CD8-positive, alpha-beta memory T cell (primary cell): ENCODE measurements at regions not wholly inside any gene's neighbourhood (a gene's known extent, or its start where the extent isn't known, plus 50 kb on each side); places are given as distances from the start of the nearest gene placed in this dataset.

Source experiments
- CTCF ChIA-PET: fragments of 350-600 bp; sonication (Branson Sonifier 250); formaldehyde crosslinking; loops from one replicate; lab custom pipeline; 2021; ENCODE audit warnings: antibody characterized with exemption; lab: Charles Lee
- POLR2A ChIA-PET: fragments of 350-600 bp; sonication (Branson Sonifier 250); formaldehyde crosslinking; loops from one replicate; lab custom pipeline; 2021; ENCODE audit warnings: antibody characterized with exemption; lab: Charles Lee
- DNase-seq, 5 donors: peaks; one replicate each; pipeline versions ENCODE4 v3.0.0 to v3.0.0-alpha.2; 2020 to 2022; ENCODE audit warnings: mixed read lengths in 1 of 5
- H3K27ac ChIP-seq: one replicate; pipeline ENCODE4 v1.7.0; 2013; ENCODE audit warnings: low read depth, mild to moderate bottlenecking, low read length, moderate library complexity
- H3K27me3 ChIP-seq: 2 replicates; pipeline ENCODE4 v1.7.0; 2013; ENCODE audit warnings: low read length, mild to moderate bottlenecking; ENCODE audit not compliant: insufficient read depth, poor library complexity, severe bottlenecking
- H3K36me3 ChIP-seq: 2 replicates; pipeline ENCODE4 v1.7.0; 2013; ENCODE audit warnings: mild to moderate bottlenecking, low read length, moderate library complexity; ENCODE audit not compliant: insufficient read depth
- H3K4me1 ChIP-seq: 2 replicates; pipeline ENCODE4 v1.7.0; 2013; ENCODE audit warnings: mild to moderate bottlenecking, low read length, moderate library complexity; ENCODE audit not compliant: insufficient read depth
- H3K4me3 ChIP-seq: 2 replicates; pipeline ENCODE4 v1.7.0; 2013; ENCODE audit warnings: mild to moderate bottlenecking, low read length
- H3K9me3 ChIP-seq: 2 replicates; pipeline ENCODE4 v1.7.0; 2013; ENCODE audit warnings: mild to moderate bottlenecking, low read length
- H3K27ac Mint-ChIP-seq, 8 donors: one replicate each; pipeline ENCODE4 v1.8.0; 2020 to 2021; ENCODE audit warnings: mixed read lengths in 8 of 8, mild to moderate bottlenecking in 6 of 8, inconsistent platforms in 3 of 8, moderate library complexity in 3 of 8
- H3K27me3 Mint-ChIP-seq, 2 donors: one replicate each; pipeline ENCODE4 v1.8.0; 2020 to 2021; ENCODE audit warnings: mixed read lengths in 2 of 2, mild to moderate bottlenecking in 1 of 2, moderate library complexity in 1 of 2
- H3K36me3 Mint-ChIP-seq, 3 donors: one replicate each; pipeline ENCODE4 v1.8.0; 2020 to 2021; ENCODE audit warnings: mixed read lengths in 3 of 3, inconsistent platforms in 1 of 3, mild to moderate bottlenecking in 1 of 3
- H3K4me1 Mint-ChIP-seq, 3 donors: one replicate each; pipeline ENCODE4 v1.8.0; 2020 to 2021; ENCODE audit warnings: mixed read lengths in 3 of 3, inconsistent platforms in 1 of 3, mild to moderate bottlenecking in 1 of 3
- H3K4me3 Mint-ChIP-seq, 7 donors: one replicate each; pipeline ENCODE4 v1.8.0; 2020 to 2021; ENCODE audit warnings: mixed read lengths in 7 of 7, mild to moderate bottlenecking in 6 of 7, moderate library complexity in 4 of 7, inconsistent platforms in 2 of 7
- H3K9me3 Mint-ChIP-seq, 5 donors: one replicate each; pipeline ENCODE4 v1.8.0; 2020 to 2022; ENCODE audit warnings: mixed read lengths in 5 of 5, mild to moderate bottlenecking in 3 of 5, moderate library complexity in 2 of 5, inconsistent platforms in 1 of 5

- H3K4me3 Mint-ChIP-seq = no peak overlapping the region
- Histone ChIP-seq H3K27me3 (no peaks in the 10 kb centered on the region), H3K9me3 (no peaks in the 10 kb centered on the region), H3K27ac (no peak overlapping the region), H3K4me3 (no peak overlapping the region), H3K36me3 (no peaks in the 10 kb centered on the region), H3K4me1 (peaks cover 9% of the 10 kb centered on the region)
- peaks cover 0 to 2% (median 0%) of the 10 kb centered on the region in 5 donors for H3K9me3 Mint-ChIP-seq
- POLR2A ChIA-PET = no interaction called here
- H3K27me3 Mint-ChIP-seq = peaks cover 0 to 2% of the 10 kb centered on the region in 2 donors
- H3K27ac Mint-ChIP-seq = peak overlapping the region in 3 of 8 donors; percentile 1 to 38 (median 20)
- no peak for DNase-seq
- CTCF ChIA-PET = no interaction called here
- H3K4me1 Mint-ChIP-seq = peaks cover 13 to 28% (median 23%) of the 10 kb centered on the region in 3 donors
- peaks cover 0 to 3% (median 0%) of the 10 kb centered on the region in 3 donors for H3K36me3 Mint-ChIP-seq
Observed at GRCh38 chr6:141151710-141152417, 980.9 kb upstream of the GJE1 start.

DNA sequence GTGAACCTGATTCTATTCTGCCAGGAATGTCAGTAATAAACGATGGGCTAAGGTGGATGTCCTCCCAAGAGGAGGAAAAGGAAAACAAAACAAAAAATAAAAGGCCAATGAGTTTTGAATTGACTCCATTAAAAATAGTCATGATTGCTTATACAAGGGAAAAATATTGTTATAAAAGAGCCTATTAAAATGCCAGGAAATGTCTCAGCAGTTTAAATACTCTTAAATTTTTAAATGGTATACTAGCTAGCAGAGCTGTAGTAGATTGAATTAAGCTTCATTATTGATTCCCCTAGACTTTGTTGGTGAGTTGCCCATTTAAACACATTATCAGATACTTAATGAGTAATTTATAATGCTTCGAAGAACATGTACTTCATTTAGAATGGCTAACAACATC, 990.9 kb upstream of the GJE1 start:
- POLR2A ChIA-PET = no interaction called here
- Histone ChIP-seq H3K4me1 (no peaks in the 10 kb centered on the region), H3K27me3 (no peaks in the 10 kb centered on the region), H3K27ac (no peak overlapping the region), H3K36me3 (no peaks in the 10 kb centered on the region), H3K9me3 (no peaks in the 10 kb centered on the region), H3K4me3 (no peak overlapping the region)
- Mint-ChIP-seq H3K4me3 (no peak overlapping the region), H3K4me1 (peaks cover 12 to 27% (median 23%) of the 10 kb centered on the region in 3 donors), H3K36me3 (no peaks in the 10 kb centered on the region), H3K27me3 (no peaks in the 10 kb centered on the region), H3K9me3 (no peaks in the 10 kb centered on the region), H3K27ac (peak overlapping the region in 1 of 8 donors; percentile 4)
- CTCF ChIA-PET = no interaction called here
- DNase-seq = no peak

DNA sequence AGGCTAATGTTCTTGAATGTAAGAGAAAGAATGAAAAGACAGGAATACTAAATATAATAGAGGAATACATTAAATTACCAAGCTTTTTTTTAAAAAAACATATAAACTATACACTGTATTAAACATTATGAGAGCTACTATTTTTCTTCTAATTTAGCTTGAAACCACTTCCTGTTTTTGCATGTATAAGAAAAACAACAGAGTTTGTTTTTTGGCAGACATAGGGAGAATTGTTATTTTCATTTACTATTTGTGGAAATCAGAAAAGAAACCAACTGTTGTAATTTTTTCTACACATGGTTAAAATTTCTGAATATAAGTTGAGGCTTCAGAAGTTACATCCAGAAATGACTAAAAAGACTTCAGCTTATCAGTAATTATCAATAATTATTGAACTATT, 991.8 kb upstream of the GJE1 start:
- Histone ChIP-seq H3K9me3 (no peaks in the 10 kb centered on the region), H3K4me1 (no peaks in the 10 kb centered on the region), H3K27ac (no peak overlapping the region), H3K36me3 (no peaks in the 10 kb centered on the region), H3K27me3 (no peaks in the 10 kb centered on the region), H3K4me3 (no peak overlapping the region)
- Mint-ChIP-seq H3K36me3 (no peaks in the 10 kb centered on the region), H3K27me3 (no peaks in the 10 kb centered on the region), H3K9me3 (no peaks in the 10 kb centered on the region), H3K27ac (no peak overlapping the region), H3K4me3 (no peak overlapping the region), H3K4me1 (peaks cover 12 to 27% (median 23%) of the 10 kb centered on the region in 3 donors)
- no peak for DNase-seq
- CTCF ChIA-PET = no interaction called here
- POLR2A ChIA-PET = no interaction called here

GRCh38 chr6:141139461-141139860, 993.3 kb upstream of the GJE1 start:
- Mint-ChIP-seq H3K27me3 (no peaks in the 10 kb centered on the region), H3K27ac (no peak overlapping the region), H3K9me3 (no peaks in the 10 kb centered on the region), H3K4me3 (no peak overlapping the region), H3K4me1 (peaks cover 12 to 27% (median 23%) of the 10 kb centered on the region in 3 donors), H3K36me3 (no peaks in the 10 kb centered on the region)
- H3K27me3 ChIP-seq = no peaks in the 10 kb centered on the region
- no peaks in the 10 kb centered on the region for H3K36me3 ChIP-seq
- H3K27ac ChIP-seq = no peak overlapping the region
- no peaks in the 10 kb centered on the region for H3K9me3 ChIP-seq
- CTCF ChIA-PET = no interaction called here
- DNase-seq = no peak
- H3K4me3 ChIP-seq = no peak overlapping the region
- POLR2A ChIA-PET = no interaction called here
- H3K4me1 ChIP-seq = no peaks in the 10 kb centered on the region

- Histone ChIP-seq H3K27ac (no peak overlapping the region), H3K9me3 (no peaks in the 10 kb centered on the region), H3K27me3 (no peaks in the 10 kb centered on the region), H3K4me3 (no peak overlapping the region), H3K36me3 (no peaks in the 10 kb centered on the region), H3K4me1 (no peaks in the 10 kb centered on the region)
- Mint-ChIP-seq H3K27me3 (peaks cover 0 to 2% of the 10 kb centered on the region in 2 donors), H3K36me3 (no peaks in the 10 kb centered on the region), H3K9me3 (no peaks in the 10 kb centered on the region), H3K27ac (no peak overlapping the region), H3K4me1 (no peaks in the 10 kb centered on the region), H3K4me3 (no peak overlapping the region)
- no peak for DNase-seq
- ChIA-PET CTCF (interaction anchor here (1.0 kb wide), 1 partner anchor 14 kb away, joined by 3 read pairs; no protein-coding TSS in a partner anchor), POLR2A (no interaction called here)
Observed at GRCh38 chr6:141134723-141135122, 998.0 kb upstream of the GJE1 start.

DNA sequence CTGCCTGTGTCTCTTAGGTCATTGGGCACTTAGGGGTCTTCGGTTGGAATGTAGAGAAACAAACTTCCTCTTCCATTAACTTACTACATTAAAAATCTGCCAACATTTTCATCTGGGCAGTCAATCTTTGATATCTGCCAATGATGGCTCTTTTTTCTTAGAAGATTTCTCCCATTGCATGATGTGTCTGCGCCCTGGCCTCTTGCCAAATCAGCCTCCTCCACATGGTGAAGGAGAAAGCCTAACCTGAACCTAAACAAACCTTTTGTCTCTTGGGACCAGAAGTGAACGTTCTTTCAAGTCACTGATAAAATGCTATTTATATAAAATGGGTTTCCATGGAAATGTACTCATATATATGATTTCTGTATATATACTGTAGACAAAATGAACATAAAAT, 998.9 kb upstream of the GJE1 start:
- DNase-seq = no peak
- no peak overlapping the region for H3K4me3 ChIP-seq
- H3K4me1 ChIP-seq = no peaks in the 10 kb centered on the region
- H3K4me1 Mint-ChIP-seq = no peaks in the 10 kb centered on the region
- no peaks in the 10 kb centered on the region for H3K27me3 ChIP-seq
- no peak overlapping the region for H3K4me3 Mint-ChIP-seq
- H3K9me3 ChIP-seq = no peaks in the 10 kb centered on the region
- ChIA-PET POLR2A (no interaction called here), CTCF (no interaction called here)
- no peaks in the 10 kb centered on the region for H3K36me3 Mint-ChIP-seq
- H3K27ac Mint-ChIP-seq = no peak overlapping the region
- peaks cover 0 to 2% of the 10 kb centered on the region in 2 donors for H3K27me3 Mint-ChIP-seq
- no peaks in the 10 kb centered on the region for H3K36me3 ChIP-seq
- H3K9me3 Mint-ChIP-seq = no peaks in the 10 kb centered on the region
- H3K27ac ChIP-seq = no peak overlapping the region

GRCh38 chr6:141133346-141133745, 999.4 kb upstream of the GJE1 start:
- H3K4me3 ChIP-seq = no peak overlapping the region
- no peak overlapping the region for H3K4me3 Mint-ChIP-seq
- no peak overlapping the region for H3K27ac ChIP-seq
- peaks cover 0 to 2% of the 10 kb centered on the region in 2 donors for H3K27me3 Mint-ChIP-seq
- H3K9me3 ChIP-seq = no peaks in the 10 kb centered on the region
- H3K27ac Mint-ChIP-seq = no peak overlapping the region
- ChIA-PET POLR2A (no interaction called here), CTCF (no interaction called here)
- no peaks in the 10 kb centered on the region for H3K36me3 ChIP-seq
- no peaks in the 10 kb centered on the region for H3K36me3 Mint-ChIP-seq
- H3K9me3 Mint-ChIP-seq = no peaks in the 10 kb centered on the region
- DNase-seq = no peak
- no peaks in the 10 kb centered on the region for H3K4me1 ChIP-seq
- H3K27me3 ChIP-seq = no peaks in the 10 kb centered on the region
- no peaks in the 10 kb centered on the region for H3K4me1 Mint-ChIP-seq

DNA sequence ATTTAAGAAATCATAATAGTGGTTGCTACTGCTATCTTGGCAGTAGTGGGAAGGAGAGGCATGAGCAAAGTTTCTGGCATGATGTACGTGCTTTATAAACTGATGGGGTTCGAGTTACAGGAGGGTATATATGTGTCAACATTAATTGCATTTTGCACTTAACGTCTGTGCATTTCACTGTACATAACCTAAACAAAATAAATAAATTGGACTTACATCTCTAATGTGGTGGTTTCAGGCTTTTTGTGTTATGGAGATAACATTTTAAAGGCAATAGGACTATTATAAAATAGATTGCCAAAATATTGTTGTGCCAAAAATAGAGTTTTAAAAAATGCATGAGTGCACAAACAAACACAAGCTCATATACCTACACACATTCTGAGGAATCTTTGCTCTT, 1001.1 kb upstream of the GJE1 start:
- Histone ChIP-seq H3K36me3 (no peaks in the 10 kb centered on the region), H3K4me1 (no peaks in the 10 kb centered on the region), H3K27ac (no peak overlapping the region), H3K27me3 (no peaks in the 10 kb centered on the region), H3K4me3 (no peak overlapping the region), H3K9me3 (no peaks in the 10 kb centered on the region)
- CTCF ChIA-PET = no interaction called here
- POLR2A ChIA-PET = no interaction called here
- H3K36me3 Mint-ChIP-seq = no peaks in the 10 kb centered on the region
- peaks cover 2 to 4% of the 10 kb centered on the region in 2 donors for H3K27me3 Mint-ChIP-seq
- DNase-seq = no peak
- no peaks in the 10 kb centered on the region for H3K9me3 Mint-ChIP-seq
- H3K4me3 Mint-ChIP-seq = no peak overlapping the region
- no peak overlapping the region for H3K27ac Mint-ChIP-seq
- no peaks in the 10 kb centered on the region for H3K4me1 Mint-ChIP-seq
